A549 (cell line): ENCODE measurements at regions not wholly inside any gene's neighbourhood (a gene's known extent, or its start where the extent isn't known, plus 50 kb on each side); places are given as distances from the start of the nearest gene placed in this dataset.
"Not testable (repeated sequence)": the region's sequence is repeated elsewhere in the genome, so short reads cannot be mapped to it uniquely, and the experiment has no call there.

Experiments used
- TF ChIP-seq, protein P1 (sequence below): fragments of 450-650 bp; IDR thresholded peaks from 2 replicates; pipeline ENCODE4 v1.6.1; 2014; ENCODE audit warnings: antibody characterized with exemption
- TF ChIP-seq, protein P2 (sequence below): fragments of >200 bp; sonication (Bioruptor Twin); formaldehyde crosslinking; IDR thresholded peaks from 3 replicates; pipeline ENCODE4 v1.5.1; 2016

DNA sequence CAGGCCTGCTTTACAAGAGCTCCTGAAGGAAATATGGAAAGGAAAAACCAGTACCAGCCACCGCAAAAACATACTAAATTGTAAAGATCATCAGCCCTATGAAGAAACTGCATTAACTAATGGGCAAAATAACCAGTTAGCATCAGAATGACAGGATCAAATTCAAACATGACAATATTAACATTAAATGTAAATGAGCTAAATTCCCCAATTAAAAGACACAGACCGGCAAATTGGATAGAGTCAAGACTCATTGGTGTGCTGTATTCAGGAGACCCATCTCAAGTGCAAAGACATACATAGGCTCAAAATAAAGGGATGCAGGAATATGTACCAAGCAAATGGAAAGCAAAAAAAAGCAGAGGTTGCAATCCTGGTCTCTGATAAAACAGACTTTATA, 408.7 kb upstream of the RAB6C start:
- TF ChIP-seq, protein P1, sequence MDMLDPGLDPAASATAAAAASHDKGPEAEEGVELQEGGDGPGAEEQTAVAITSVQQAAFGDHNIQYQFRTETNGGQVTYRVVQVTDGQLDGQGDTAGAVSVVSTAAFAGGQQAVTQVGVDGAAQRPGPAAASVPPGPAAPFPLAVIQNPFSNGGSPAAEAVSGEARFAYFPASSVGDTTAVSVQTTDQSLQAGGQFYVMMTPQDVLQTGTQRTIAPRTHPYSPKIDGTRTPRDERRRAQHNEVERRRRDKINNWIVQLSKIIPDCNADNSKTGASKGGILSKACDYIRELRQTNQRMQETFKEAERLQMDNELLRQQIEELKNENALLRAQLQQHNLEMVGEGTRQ = not testable (repeated sequence)
- TF ChIP-seq, protein P2, sequence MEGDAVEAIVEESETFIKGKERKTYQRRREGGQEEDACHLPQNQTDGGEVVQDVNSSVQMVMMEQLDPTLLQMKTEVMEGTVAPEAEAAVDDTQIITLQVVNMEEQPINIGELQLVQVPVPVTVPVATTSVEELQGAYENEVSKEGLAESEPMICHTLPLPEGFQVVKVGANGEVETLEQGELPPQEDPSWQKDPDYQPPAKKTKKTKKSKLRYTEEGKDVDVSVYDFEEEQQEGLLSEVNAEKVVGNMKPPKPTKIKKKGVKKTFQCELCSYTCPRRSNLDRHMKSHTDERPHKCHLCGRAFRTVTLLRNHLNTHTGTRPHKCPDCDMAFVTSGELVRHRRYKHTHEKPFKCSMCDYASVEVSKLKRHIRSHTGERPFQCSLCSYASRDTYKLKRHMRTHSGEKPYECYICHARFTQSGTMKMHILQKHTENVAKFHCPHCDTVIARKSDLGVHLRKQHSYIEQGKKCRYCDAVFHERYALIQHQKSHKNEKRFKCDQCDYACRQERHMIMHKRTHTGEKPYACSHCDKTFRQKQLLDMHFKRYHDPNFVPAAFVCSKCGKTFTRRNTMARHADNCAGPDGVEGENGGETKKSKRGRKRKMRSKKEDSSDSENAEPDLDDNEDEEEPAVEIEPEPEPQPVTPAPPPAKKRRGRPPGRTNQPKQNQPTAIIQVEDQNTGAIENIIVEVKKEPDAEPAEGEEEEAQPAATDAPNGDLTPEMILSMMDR = not testable (repeated sequence)
